Panc1 (cell line): ENCODE measurements at regions not wholly inside any gene's neighbourhood (a gene's known extent, or its start where the extent isn't known, plus 50 kb on each side); places are given as distances from the start of the nearest gene placed in this dataset.

ENCODE experiments used
- ATAC-seq: fragments of 200-7000 bp; cut with Tn5 transposase; 2 replicates; pipeline ENCODE4 v1.9.1; 2020; ENCODE audit warnings: mild to moderate bottlenecking, moderate library complexity
- BruUV-seq: library from RNA; stranded (reverse); fragments of 400-500 nt; replicated peaks from 2 replicates; lab custom pipeline; 2021; lab: Mats Ljungman, UMichigan
- CTCF ChIA-PET: fragments of 300-600 bp; sonication (Branson Sonifier 250); formaldehyde crosslinking; loops from one replicate; lab custom pipeline; 2022; ENCODE audit warnings: antibody characterized with exemption; lab: Charles Lee
- POLR2A ChIA-PET: fragments of 300-600 bp; sonication (Branson Sonifier 250); formaldehyde crosslinking; loops from one replicate; lab custom pipeline; 2022; ENCODE audit warnings: antibody characterized with exemption; lab: Charles Lee
- DNase-seq: peaks from one replicate; pipeline ENCODE4 v3.0.0-alpha.2; 2010; ENCODE audit warnings: low read depth, low spot score
- H3K27ac ChIP-seq: 2 replicates; pipeline ENCODE4 v1.5.1; 2011; ENCODE audit warnings: mild to moderate bottlenecking, low read length, inconsistent platforms
- H3K27me3 ChIP-seq: fragments of 200-500 bp; sonication (Bioruptor generic); 2 replicates; pipeline ENCODE4 v1.6.0; 2014; ENCODE audit warnings: low read length, inconsistent platforms; ENCODE audit not compliant: control insufficient read depth, insufficient read depth
- H3K36me3 ChIP-seq: fragments of 200-500 bp; sonication (Bioruptor generic); 2 replicates; pipeline ENCODE4 v1.5.1; 2014; ENCODE audit warnings: inconsistent platforms, mild to moderate bottlenecking, low read length, moderate library complexity; ENCODE audit not compliant: control insufficient read depth, insufficient read depth
- H3K4me1 ChIP-seq: 2 replicates; pipeline ENCODE4 v1.5.1; 2011; ENCODE audit warnings: inconsistent platforms, mild to moderate bottlenecking, low read length, moderate library complexity; ENCODE audit not compliant: control insufficient read depth, insufficient read depth
- H3K4me3 ChIP-seq, 2 experiments: 2 replicates each; pipeline ENCODE4 v1.5.1; 2011 to 2012; ENCODE audit warnings: low read depth in 2 of 2, low read length in 2 of 2, mild to moderate bottlenecking in 2 of 2, inconsistent platforms in 1 of 2, moderate library complexity in 1 of 2
- H3K9me3 ChIP-seq: fragments of 200-500 bp; sonication (Bioruptor generic); 2 replicates; pipeline ENCODE4 v1.5.1; 2014; ENCODE audit warnings: low read depth, mild to moderate bottlenecking, inconsistent platforms, low read length, moderate library complexity; ENCODE audit not compliant: control insufficient read depth, insufficient read depth
- CTCF ChIP-seq: fragments of 450-650 bp; IDR thresholded peaks from 2 replicates; pipeline ENCODE4 v1.5.1; 2017; ENCODE audit warnings: mild to moderate bottlenecking
- POLR2AphosphoS5 ChIP-seq: IDR thresholded peaks from 2 replicates; pipeline ENCODE4 v1.6.1; 2012; ENCODE audit warnings: mild to moderate bottlenecking, low read depth, low read length, moderate library complexity
- REST ChIP-seq, 2 experiments: IDR thresholded peaks; 2 replicates each; pipeline ENCODE4 v1.6.1; 2011 to 2012; ENCODE audit warnings: low read depth in 2 of 2, control low read depth in 1 of 2, low read length in 1 of 2, mild to moderate bottlenecking in 1 of 2, moderate library complexity in 1 of 2; ENCODE audit not compliant: insufficient read depth in 1 of 2
- SIN3A ChIP-seq: IDR thresholded peaks from 2 replicates; pipeline ENCODE4 v1.6.1; 2012; ENCODE audit warnings: low read depth, mild to moderate bottlenecking, low read length, moderate library complexity, borderline replicate concordance; ENCODE audit not compliant: insufficient read depth
- TCF7L2 ChIP-seq: IDR thresholded peaks from 2 replicates; pipeline ENCODE4 v1.6.1; 2011; ENCODE audit warnings: mild to moderate bottlenecking, low read depth, low read length, inconsistent platforms
- in situ Hi-C: cut with HindIII; loops from 2 replicates; pipeline ENCODE4 v1.10.0; 2016; ENCODE audit warnings: low sequenced_read_pairs, low pct_unique_long_range_greater_than_20kb
- intact Hi-C: fragments of 100-400 bp; cut with micrococcal nuclease; formaldehyde crosslinking; loops from one replicate; pipeline ENCODE4 v1.10.0; 2022; ENCODE audit not compliant: unreplicated experiment

- BruUV-seq: no TSS peak
- in situ Hi-C loops: no loop called here
- Histone ChIP-seq H3K9me3 (no peaks in the 10 kb centered on the region), H3K27ac (no peak overlapping the region), H3K4me1 (no peaks in the 10 kb centered on the region), H3K36me3 (no peaks in the 10 kb centered on the region), H3K27me3 (no peaks in the 10 kb centered on the region), H3K4me3 (no peak overlapping the region)
- POLR2A ChIA-PET: no interaction called here
- DNase-seq: no peak
- intact Hi-C loops: no loop called here
- TF ChIP-seq CTCF (no peak), REST (IDR thresholded peaks at IDR 0.05; ENCODE audit: insufficient read depth in 1 of 2, low read depth in 2 of 2, low read length in 1 of 2) (no peak), TCF7L2 (no peak), POLR2AphosphoS5 (no peak), SIN3A (no peak)
- CTCF ChIA-PET: no interaction called here
- no peak for ATAC-seq
Measured at GRCh38 chr7:114214466-114214865, 200.1 kb upstream of the FOXP2 start.

GRCh38 chr7:114212721-114213429 lies 201.7 kb upstream of the FOXP2 start:
- no peaks in the 10 kb centered on the region for H3K36me3 ChIP-seq
- CTCF ChIA-PET: no interaction called here
- TF ChIP-seq TCF7L2 (no peak), POLR2AphosphoS5 (no peak), SIN3A (no peak), REST (IDR thresholded peaks at IDR 0.05; ENCODE audit: insufficient read depth in 1 of 2, low read depth in 2 of 2, low read length in 1 of 2) (no peak)
- intact Hi-C loops: no loop called here
- H3K4me3 ChIP-seq: no peak overlapping the region
- no peaks in the 10 kb centered on the region for H3K9me3 ChIP-seq
- ATAC-seq (no peak), DNase-seq (no peak)
- H3K27ac ChIP-seq: no peak overlapping the region
- in situ Hi-C loops: no loop called here
- BruUV-seq: no TSS peak
- H3K27me3 ChIP-seq: no peaks in the 10 kb centered on the region
- POLR2A ChIA-PET: no interaction called here
- H3K4me1 ChIP-seq: no peaks in the 10 kb centered on the region
